Activated gamma-delta T cell treated with anti-CD3 and anti-CD28 coated beads, Interleukin-2, amount 50 U/mL, for 16 hours (primary cell): ENCODE measurements at regions not wholly inside any gene's neighbourhood (a gene's known extent, or its start where the extent isn't known, plus 50 kb on each side); places are given as distances from the start of the nearest gene placed in this dataset.

Experiments
- DNase-seq: peaks from one replicate; pipeline ENCODE4 v3.0.0-alpha.2; 2020; ENCODE audit warnings: low read depth

DNA sequence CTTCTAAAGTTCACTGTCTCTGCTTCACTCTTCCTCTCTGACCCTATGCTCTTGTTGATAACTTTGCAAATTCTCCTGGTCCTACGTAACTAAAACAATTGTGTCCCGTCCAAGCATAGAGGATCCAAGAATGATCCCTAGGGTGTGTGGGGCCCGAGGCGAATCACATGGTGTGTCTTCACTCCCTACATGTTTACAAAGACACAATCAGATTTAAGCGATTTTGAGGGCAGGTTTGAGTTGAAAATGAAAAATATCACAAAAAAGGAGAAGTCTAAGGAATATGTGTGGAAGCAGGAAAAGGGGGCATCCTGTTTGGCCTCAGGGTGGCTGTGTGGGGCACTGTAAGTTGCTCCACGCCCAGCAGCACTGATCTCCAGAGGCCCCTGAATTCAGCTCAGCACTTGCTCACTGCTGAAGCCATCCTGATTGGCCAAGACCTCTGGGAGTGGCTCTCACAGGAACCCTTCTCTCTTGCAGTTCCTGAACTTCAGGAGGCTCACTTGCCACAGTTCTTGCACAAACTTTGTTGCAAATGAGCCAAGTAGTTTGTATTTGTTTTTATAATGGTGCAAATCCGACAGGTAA lies 363.6 kb downstream of the ZNF521 start:
- DNase-seq, result no peak

DNA sequence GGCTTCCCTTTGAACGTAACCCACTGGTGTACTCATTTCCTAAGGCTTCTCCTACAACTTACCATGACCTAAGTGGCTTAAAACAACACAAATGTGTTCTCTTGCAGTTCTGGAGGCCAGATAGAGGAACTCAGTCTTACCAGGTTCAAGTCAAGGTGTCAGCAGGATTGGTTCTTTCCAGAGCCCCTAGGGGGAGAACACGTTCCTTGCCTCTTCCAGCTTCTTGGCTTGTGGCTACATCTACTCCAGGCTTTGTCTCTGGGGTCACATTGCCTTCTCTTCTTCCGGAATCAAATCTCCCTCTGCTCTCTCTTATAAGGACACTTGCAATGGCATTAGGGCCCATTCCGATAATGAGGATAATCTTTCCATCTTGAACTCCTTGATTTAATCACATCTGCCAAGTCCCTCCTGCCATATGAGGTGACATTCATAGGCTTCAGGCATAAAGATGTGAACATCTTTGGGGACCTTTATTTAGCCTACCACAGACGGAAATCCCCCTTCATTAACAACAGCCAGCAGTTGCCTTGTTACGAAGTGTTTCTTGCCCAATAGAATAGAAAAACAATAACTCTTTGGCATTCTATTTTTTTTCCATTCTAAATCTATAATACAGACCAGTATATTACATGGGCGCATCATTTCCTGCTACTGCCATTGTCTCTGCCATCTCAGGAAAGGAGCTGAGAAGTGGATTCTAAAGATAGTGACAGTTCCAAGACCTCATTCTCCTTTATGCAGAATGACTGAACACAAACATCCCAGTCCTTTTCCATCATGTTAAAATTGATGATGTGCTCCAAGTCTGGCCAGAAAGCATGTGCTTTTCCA lies 362.0 kb downstream of the ZNF521 start:
- DNase-seq, result no peak

DNA sequence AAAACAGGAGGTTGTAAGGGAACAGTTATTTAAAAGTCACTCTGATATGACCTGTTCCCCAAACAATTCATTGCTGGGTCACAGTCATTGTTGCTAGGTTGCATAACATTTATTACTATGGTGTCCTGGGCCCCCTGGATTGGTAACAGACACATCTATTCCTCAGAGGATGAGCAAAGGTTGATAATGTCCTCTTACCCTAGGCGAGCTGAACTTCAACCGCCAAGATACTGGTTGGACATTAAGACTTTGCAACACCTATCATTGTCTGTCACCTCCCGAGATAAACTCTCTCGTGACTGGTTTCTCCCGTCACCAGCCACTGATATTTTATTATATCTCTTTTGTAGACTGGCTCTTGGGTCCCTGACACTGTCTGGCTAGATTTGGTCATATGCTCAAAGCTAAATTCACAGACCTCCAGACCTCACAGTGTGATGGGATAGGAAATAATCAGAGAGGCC lies 361.3 kb downstream of the ZNF521 start:
- no peak for DNase-seq

DNA sequence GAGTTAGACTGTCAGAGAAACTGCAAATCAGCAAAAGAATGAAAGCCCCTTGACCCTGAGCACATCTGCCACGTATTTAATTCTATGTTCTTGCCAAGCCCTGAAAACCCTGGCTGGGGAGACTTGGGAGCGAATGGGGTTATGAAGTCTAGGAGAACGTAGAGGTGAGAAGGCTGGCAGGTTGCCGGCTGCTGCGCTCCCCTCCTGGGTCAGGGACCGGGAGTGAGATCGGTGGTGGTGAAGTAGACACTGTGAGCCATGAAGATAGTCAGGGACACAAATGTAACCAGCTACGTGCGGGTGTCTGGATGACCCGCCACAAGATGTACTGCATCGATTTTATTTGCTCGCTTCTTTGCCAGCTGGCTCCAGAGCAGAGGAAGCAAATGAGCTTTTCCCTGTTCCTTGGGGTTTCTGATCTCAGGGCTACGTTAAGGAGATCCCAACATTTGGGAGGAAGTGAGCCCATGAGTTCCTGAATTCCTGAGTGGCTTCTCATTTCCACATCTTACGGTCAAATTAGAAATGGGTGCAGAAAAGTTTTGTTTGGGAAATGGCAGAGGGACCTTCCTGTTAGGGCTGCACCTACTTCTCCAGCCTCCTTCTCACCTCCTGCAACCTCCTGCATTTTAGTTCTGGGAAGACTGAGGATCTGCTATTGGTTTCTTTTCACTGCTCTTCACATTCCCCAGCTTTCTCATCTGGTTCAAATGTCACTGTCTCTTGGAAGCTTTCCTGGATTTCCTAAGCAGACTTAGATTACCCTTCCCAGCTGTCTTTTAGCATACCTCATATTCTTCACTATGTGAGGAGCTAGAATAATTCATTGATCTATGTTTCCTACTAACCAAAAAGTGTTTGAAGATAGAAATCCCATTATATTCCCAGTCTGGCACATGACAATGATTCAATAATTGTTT lies 360.6 kb downstream of the ZNF521 start:
- no peak for DNase-seq

DNA sequence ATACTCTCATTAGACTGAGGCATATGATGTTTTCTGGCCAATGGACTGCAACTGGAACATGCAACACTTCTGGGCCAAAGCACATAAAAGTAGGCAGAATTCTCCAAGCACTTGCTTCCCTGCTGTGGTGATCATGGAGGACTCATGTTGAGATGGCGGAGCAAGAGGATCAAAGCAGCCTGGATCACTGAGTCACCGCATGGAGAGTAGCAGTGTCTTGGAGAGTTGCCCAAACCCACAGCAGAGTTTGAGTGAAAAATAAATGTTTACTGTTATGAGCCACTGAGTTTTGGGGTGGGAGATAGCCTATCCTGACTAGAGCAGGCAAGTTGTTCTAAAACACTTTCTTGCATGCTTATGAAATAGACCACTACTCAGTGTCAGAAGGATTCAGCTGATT lies 359.5 kb downstream of the ZNF521 start:
- DNase-seq, result no peak

DNA sequence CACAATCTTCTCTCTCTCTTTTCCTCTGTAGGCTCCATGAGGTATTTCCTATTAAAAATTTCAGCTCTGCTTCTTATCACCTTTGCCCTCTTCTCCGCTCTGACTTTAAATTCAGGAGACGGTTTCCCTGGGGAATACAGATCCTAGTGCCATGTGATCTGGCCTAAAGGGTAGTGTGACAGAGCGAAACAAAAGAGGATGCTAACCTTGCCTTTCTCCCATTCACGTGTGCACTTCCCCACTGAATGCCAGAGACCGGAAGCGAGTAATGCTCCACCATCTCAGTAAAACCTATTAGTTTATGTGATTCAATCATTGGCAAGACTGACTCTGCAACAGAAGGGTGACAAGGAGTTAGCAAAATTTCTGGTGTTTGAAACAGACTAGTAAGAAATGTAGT lies 358.3 kb downstream of the ZNF521 start:
- DNase-seq, result no peak

DNA sequence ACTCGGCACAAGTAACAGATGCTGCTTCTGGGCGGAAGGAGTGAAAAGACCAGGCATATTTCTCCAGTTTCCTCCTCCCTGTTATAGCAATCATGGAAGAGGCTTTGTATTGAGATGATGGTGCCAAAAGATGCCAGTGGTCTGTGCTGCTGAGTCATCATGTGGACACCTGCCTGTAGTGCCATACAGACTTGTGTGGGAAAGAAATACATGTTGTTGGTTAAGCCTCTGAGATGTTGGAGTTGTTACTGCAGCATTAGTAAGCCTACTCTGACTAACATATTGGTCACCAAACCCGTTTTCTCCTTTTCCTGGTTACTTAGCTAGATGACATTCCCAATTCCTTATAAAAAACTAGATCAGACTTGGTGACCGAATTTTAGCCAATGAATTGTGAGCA lies 356.9 kb downstream of the ZNF521 start:
- no peak for DNase-seq

DNA sequence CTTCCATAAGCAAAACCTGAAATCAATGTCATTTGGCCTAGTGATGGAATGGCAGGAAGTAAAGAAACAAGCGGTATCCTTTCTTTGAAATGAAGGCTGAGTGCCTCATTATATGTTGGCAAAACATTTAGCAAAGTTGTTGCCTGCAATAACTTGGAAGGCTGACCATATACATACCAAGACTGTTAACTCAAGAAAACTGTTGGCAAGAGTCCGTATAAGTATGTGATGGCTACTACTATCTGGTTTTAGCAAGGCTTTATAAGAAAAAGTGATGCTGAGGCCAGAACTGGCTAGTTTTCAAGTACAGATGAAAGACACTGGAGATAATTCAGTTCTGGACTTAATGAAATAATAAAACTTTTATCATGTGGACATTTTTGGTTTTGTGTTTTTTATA lies 356.2 kb downstream of the ZNF521 start:
- DNase-seq, result no peak

DNA sequence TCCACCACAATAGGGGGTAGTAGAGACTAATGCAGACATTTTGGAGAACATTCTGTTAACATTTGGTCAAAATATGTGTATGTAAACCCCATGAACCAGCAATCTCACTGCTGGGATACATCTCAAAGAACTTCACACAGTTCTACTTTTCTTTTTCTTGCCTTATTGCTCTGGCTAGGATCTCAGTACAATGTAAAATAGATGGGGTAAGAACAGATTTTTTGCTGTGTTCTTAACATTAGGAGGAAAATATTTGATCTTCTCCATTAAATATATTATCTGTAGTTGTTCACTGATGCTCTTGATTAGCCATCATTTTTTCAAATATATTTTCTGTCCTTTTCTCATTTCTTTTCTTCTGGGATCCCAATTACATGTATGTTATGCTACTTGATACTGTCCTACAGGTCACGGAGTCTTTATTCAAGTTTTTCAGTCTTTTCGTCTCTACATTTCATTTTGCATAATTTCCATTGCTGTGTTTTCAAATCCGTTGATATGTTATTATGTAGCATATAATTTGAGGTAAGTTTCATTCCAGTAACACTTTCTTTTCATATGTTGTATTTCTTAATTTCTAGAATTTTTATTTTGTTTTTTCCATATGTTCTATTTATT lies 352.2 kb downstream of the ZNF521 start:
- DNase-seq, result no peak

DNA sequence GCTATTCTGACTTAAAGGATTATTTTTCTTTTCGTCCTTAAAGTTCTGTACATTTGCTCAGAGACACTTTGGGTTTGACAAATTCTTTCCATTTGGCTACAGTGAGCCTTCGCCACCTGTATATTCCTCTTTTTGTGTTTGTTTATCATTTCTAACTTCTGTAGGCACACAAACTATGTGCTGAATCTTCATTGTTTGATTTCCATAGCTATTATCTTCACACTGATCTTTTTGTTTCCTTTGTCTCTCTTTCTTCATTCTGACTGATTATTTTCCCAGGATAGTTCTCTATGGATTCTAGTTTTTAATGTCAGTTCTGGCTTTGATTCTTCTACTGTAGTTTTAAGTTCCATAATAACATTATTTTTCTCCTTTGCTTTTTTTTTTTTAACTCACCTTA lies 350.2 kb downstream of the ZNF521 start:
- no peak for DNase-seq

DNA sequence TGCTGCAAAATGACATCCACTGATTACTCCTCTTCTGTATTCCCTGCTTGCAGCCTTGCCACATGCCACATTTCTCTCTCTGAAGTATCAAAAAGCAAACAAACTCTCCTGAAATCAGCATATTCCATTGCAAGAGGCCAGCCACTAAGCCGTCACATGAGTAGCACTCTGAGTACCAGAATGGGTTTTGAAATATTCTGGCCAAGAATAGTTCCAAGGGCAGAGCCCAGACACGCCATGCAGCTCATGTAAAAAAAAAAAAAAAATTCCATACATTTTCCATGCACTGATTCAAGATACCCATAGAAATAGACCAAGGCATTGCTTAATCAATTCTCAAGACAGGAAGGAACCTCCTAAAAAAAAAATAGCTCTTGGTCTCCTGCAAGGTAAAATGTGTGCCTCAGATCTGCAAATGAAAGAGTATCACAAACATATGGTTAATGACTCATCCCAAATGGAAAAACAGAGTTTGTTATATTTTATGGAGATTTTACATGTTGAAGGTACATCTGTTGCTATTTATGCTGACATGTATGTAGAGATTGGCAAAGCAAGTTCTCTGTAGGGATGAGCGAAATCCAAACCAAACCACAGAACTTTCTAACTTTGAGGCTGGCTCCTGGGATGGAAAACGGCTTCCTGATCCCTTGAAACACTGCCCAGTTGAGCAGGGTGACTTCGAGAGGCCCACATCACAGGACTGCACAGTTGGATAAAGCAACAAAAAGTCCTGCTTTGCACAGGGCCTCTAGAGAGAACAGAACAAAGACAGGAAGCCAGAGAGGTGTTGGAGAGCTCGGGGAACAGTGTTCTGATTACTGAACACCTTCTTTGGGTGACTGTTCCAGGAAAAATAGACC lies 346.2 kb downstream of the ZNF521 start:
- DNase-seq, result no peak

DNA sequence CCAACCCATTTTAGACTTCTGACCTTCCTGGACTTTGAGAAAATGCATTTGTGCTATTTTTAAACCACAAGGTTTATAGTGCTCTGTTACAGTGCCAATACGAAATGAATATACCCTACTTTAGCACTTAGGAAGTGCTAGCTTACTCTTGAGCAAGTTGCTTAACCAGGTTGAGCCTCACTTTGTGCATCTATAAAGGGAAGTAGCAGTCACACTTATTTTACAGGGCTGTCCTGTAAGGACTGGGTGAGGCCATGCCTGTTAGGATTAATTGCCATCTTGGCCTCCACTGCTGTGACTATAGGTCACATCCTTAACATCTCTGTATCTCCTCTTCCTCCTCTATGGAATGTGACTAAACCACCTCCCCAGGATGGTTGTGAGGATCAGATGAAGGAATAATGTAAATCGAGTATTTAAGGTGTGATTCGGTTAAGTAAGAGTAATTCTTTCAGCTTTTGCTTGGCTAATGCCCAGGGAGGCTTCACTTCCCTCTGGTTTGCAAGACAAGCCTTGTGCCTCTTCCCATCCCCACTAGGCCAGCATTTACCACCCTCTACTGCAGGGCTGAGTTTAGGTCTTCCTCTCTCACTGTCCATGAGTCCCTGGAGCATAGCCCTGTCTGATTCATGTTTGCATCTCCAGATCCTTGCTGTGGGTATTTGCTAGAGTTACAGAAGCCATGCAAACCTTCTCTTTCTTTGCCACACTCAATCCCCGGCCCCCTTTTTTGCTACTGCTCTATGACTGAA lies 341.2 kb downstream of the ZNF521 start:
- no peak for DNase-seq
